Body of pancreas (tissue), 4 donors: ENCODE measurements at regions not wholly inside any gene's neighbourhood (a gene's known extent, or its start where the extent isn't known, plus 50 kb on each side); places are given as distances from the start of the nearest gene placed in this dataset.
"Not testable (repeated sequence)": the region's sequence is repeated elsewhere in the genome, so short reads cannot be mapped to it uniquely, and the experiment has no call there.

Experiments
- ATAC-seq: fragments of 150-250 bp; one replicate; pipeline ENCODE4 v1.9.1; 2016
- DNase-seq, 4 donors: peaks; one replicate each; pipeline ENCODE4 v3.0.0-alpha.2; 2019
- H3K27ac ChIP-seq, 4 donors: fragments of 200-600 bp; sonication (generic); 1 replicate in 3 of 4; 2 replicates in 1 of 4; pipeline versions ENCODE4 v1.5.1 to v1.6.1; 2016 to 2019; ENCODE audit warnings: mild to moderate bottlenecking in 1 of 4, mixed read lengths in 1 of 4, moderate library complexity in 1 of 4
- H3K27me3 ChIP-seq, 2 donors: fragments of 200-600 bp; sonication (generic); one replicate each; pipeline ENCODE4 v1.6.0; 2016; ENCODE audit warnings: mild to moderate bottlenecking in 1 of 2
- H3K36me3 ChIP-seq, 2 donors: fragments of 200-600 bp; sonication (generic); replicated peaks in 1 of 2; 2 replicates each; pipeline ENCODE4 v1.5.1; 2016; ENCODE audit warnings: low read depth in 2 of 2; ENCODE audit not compliant: insufficient read depth in 1 of 2
- H3K4me1 ChIP-seq: fragments of 200-600 bp; sonication (generic); one replicate; pipeline ENCODE4 v1.6.0; 2016
- H3K4me3 ChIP-seq, 2 donors: fragments of 200-600 bp; sonication (generic); 1 replicate in 1 of 2; 2 replicates in 1 of 2; pipeline ENCODE4 v1.5.1; 2016 to 2019
- H3K9me3 ChIP-seq, 3 donors: fragments of 200-600 bp; sonication (generic); 1 replicate in 2 of 3; 2 replicates in 1 of 3; pipeline ENCODE4 v1.5.1; 2016
- POLR2A ChIP-seq, 3 donors: fragments of 450-650 bp; IDR thresholded peaks; one replicate each; pipeline ENCODE4 v1.6.1; 2016; ENCODE audit warnings: antibody characterized with exemption in 3 of 3, mild to moderate bottlenecking in 2 of 3
- WGBS, 2 donors: methylation state at CpG; one replicate each; pipeline ENCODE4 v1.1.5; 2017; 5-methylcytosine and 5-hydroxymethylcytosine counted together
- intact Hi-C: fragments of 100-400 bp; cut with DNase I; formaldehyde crosslinking; loops from one replicate; pipeline ENCODE4 v1.15.1; 2023
- TF ChIP-seq, protein P1 (sequence below), 7 experiments: fragments of 450-650 bp in 4 of 7; fragments of 200-600 bp in 3 of 7; sonication (generic) in 3 of 7; IDR thresholded peaks; one replicate each; pipeline ENCODE4 v1.5.1; 2016 to 2019; ENCODE audit warnings: antibody characterized with exemption in 7 of 7

DNA sequence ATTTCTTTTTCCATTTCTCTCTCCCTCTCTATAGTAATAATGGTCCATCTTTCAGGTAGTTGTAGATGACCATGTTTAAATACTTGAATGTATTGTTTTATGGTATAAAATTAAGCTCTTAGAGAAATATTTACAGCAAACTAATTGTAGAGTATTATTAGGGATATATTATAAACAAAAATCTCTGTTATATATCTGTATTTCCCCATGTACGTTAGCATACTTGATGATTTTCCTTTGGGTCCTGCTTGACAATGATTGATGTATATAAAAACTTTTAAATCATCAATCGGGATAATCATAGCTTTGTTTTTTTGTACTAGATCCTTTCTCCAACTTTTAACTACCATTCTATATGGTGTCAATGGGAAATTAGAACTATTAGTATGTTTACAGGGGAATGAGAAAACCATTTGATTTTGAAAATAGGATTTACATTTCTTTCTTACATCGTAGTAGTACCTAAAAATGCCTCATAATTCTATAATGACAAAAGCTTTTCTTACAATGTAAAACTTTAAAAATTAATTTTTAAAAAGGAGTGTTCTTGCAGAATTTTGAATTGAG lies 117.5 kb upstream of the CDK13 start:
- DNase-seq (no peak), ATAC-seq (no peak)
- peaks cover 6% of the 10 kb centered on the region for H3K4me1 ChIP-seq
- intact Hi-C loops: no loop called here
- H3K4me3 ChIP-seq: no peak overlapping the region
- TF ChIP-seq, protein P1, sequence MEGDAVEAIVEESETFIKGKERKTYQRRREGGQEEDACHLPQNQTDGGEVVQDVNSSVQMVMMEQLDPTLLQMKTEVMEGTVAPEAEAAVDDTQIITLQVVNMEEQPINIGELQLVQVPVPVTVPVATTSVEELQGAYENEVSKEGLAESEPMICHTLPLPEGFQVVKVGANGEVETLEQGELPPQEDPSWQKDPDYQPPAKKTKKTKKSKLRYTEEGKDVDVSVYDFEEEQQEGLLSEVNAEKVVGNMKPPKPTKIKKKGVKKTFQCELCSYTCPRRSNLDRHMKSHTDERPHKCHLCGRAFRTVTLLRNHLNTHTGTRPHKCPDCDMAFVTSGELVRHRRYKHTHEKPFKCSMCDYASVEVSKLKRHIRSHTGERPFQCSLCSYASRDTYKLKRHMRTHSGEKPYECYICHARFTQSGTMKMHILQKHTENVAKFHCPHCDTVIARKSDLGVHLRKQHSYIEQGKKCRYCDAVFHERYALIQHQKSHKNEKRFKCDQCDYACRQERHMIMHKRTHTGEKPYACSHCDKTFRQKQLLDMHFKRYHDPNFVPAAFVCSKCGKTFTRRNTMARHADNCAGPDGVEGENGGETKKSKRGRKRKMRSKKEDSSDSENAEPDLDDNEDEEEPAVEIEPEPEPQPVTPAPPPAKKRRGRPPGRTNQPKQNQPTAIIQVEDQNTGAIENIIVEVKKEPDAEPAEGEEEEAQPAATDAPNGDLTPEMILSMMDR (IDR thresholded peaks at IDR 0.05): no peak
- TF ChIP-seq POLR2A (IDR thresholded peaks at IDR 0.05): no peak
- H3K27ac ChIP-seq: no peak overlapping the region
- peaks cover 0 to 14% of the 10 kb centered on the region in 2 donors for H3K27me3 ChIP-seq
- H3K36me3 ChIP-seq: no peaks in the 10 kb centered on the region
- H3K9me3 ChIP-seq: no peaks in the 10 kb centered on the region
- 48 to 54% methylated on average over 3 of the region's 3 CpGs for WGBS, 2 donors

DNA sequence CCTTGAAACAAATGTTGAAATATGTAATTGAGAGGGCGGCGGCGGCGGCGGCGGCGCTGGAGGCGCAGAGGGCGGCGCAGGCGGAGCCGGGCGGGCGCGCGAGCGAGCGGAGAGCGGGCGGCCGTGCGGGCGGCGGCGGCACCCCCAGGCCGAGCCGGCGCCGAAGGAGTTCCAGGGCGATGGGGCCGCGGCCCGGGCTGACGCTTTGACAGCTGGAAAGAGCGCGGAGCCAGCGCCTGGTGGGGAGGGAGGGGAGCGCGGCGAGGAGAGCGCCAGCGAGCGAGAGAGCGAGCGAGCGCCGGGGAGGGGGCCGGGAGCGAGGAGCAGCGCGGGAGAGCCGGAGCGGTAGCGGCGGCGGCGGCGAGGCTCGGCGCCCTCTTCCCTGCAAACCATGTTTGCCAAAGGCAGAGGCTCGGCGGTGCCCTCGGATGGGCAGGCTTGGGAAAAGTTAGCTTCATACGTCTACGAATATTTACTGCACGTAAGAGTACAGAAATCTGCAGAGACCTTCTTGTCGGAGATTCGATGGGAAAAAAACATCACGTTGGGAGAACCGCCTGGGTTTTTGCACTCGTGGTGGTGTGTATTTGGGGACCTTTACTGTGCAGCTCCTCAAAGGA lies 116.8 kb upstream of the CDK13 start:
- Histone ChIP-seq H3K4me3 (peak overlapping the region in 1 of 2 donors; percentile 21), H3K27me3 (peaks cover 0 to 14% of the 10 kb centered on the region in 2 donors)
- intact Hi-C loops, H3K36me3 ChIP-seq, H3K27ac ChIP-seq, H3K4me1 ChIP-seq, H3K9me3 ChIP-seq: not testable (repeated sequence)
- DNase-seq (peak; percentile 22 to 56 (median 30)), ATAC-seq (peak; percentile 64)
- 1% methylated on average over 38 to 69 of the region's 71 CpGs for WGBS, 2 donors
- TF ChIP-seq, protein P1 (IDR thresholded peaks at IDR 0.05): peak in 1 of 7 experiments; percentile 28

GRCh38 chr7:39833865-39834634 lies 116.0 kb upstream of the CDK13 start:
- DNase-seq, intact Hi-C loops, H3K4me3 ChIP-seq, H3K9me3 ChIP-seq, H3K27ac ChIP-seq, H3K36me3 ChIP-seq, H3K4me1 ChIP-seq, ATAC-seq: not testable (repeated sequence)
- H3K27me3 ChIP-seq: peaks cover 0 to 14% of the 10 kb centered on the region in 2 donors
- 40 to 59% methylated on average over 18 to 36 of the region's 36 CpGs for WGBS, 2 donors

GRCh38 chr7:39838326-39838725 lies 111.7 kb upstream of the CDK13 start:
- Histone ChIP-seq H3K27me3 (no peaks in the 10 kb centered on the region), H3K9me3 (no peaks in the 10 kb centered on the region), H3K36me3 (no peaks in the 10 kb centered on the region), H3K4me1 (peaks cover 6% of the 10 kb centered on the region), H3K4me3 (no peak overlapping the region), H3K27ac (no peak overlapping the region)
- 16 to 20% methylated on average over 3 of the region's 3 CpGs for WGBS, 2 donors
- DNase-seq: peak in 3 of 4 donors; percentile 10 to 32 (median 16)
- intact Hi-C loops: no loop called here
- TF ChIP-seq POLR2A (IDR thresholded peaks at IDR 0.05): no peak
- TF ChIP-seq, protein P1 (IDR thresholded peaks at IDR 0.05): no peak
- ATAC-seq: no peak

DNA sequence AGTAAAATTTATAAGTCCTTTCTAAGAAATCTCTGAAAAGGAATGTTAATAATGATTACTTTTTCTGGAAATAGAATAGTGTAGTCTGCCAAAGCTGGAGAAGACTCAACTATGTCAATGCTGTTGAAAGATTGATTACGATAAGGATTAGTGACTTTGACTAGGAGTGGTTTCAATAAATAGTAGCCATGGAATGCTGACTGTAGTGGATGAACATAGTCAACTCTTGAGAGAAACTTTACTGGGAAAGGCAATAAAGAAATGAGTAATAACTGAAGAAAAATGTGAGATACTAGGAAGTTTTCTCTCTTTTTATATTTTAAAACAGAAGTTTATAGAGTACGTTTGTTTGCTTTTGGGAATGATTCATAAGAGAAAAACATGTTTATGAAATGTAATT lies 105.0 kb upstream of the CDK13 start:
- H3K4me1 ChIP-seq: no peaks in the 10 kb centered on the region
- 71 to 75% methylated on average over 2 of the region's 2 CpGs for WGBS, 2 donors
- intact Hi-C loops: no loop called here
- no peaks in the 10 kb centered on the region for H3K27me3 ChIP-seq
- ATAC-seq (no peak), DNase-seq (no peak)
- H3K9me3 ChIP-seq: no peaks in the 10 kb centered on the region
- TF ChIP-seq, protein P1 (IDR thresholded peaks at IDR 0.05): no peak
- TF ChIP-seq POLR2A (IDR thresholded peaks at IDR 0.05): no peak
- H3K27ac ChIP-seq: no peak overlapping the region
- H3K36me3 ChIP-seq: no peaks in the 10 kb centered on the region
- H3K4me3 ChIP-seq: no peak overlapping the region
